ENCODE measurements at regions not wholly inside any gene's neighbourhood (a gene's known extent, or its start where the extent isn't known, plus 50 kb on each side); places are given as distances from the start of the nearest gene placed in this dataset.

- H4K20me1 ChIP-seq (ENCODE audit: insufficient read depth, low read length), result no peaks in the 10 kb centered on the region
- TF ChIP-seq EZH2 (IDR thresholded peaks at IDR 0.05; ENCODE audit: borderline replicate concordance, low read length), result no peak
- no peak for TF ChIP-seq CTCF (IDR thresholded peaks at IDR 0.05; ENCODE audit: low read length)
- no peak overlapping the region for H3K4me2 ChIP-seq (ENCODE audit: low read length)
- H3K27me3 ChIP-seq (ENCODE audit: insufficient read depth, low read length), result no peaks in the 10 kb centered on the region
- H3K4me3 ChIP-seq (ENCODE audit: low read depth, low read length, poor library complexity, severe bottlenecking), result no peak overlapping the region
- H3F3A ChIP-seq (ENCODE audit: insufficient read depth, low read length), result no peaks in the 10 kb centered on the region
- no peak overlapping the region for H3K27ac ChIP-seq (ENCODE audit: low read depth, low read length, poor library complexity, severe bottlenecking)
- H3K79me2 ChIP-seq (ENCODE audit: insufficient read depth, low read length), result no peaks in the 10 kb centered on the region
- no peak overlapping the region for H3K9ac ChIP-seq (ENCODE audit: low read length)
- no peaks in the 10 kb centered on the region for H3K4me1 ChIP-seq (ENCODE audit: insufficient read depth, low read length, severe bottlenecking)
- no peaks in the 10 kb centered on the region for H3K9me3 ChIP-seq (ENCODE audit: low read length)
- H3K9me2 ChIP-seq (ENCODE audit: low read depth, low read length), result no peaks in the 10 kb centered on the region
- no peaks in the 10 kb centered on the region for H3K36me3 ChIP-seq (ENCODE audit: insufficient read depth, low read length)
- H2AFZ ChIP-seq (ENCODE audit: low read length), result no peak overlapping the region
Measured at GRCh38 chr10:10096898-10097297, 920.8 kb upstream of the CELF2 start.

GRCh38 chr10:10101106-10101505 is 916.6 kb upstream of the CELF2 start:
- Histone ChIP-seq H3K4me2 (ENCODE audit: low read length) (no peak overlapping the region), H3K4me3 (ENCODE audit: low read depth, low read length, poor library complexity, severe bottlenecking) (no peak overlapping the region), H3K9ac (ENCODE audit: low read length) (no peak overlapping the region), H3K9me3 (ENCODE audit: low read length) (no peaks in the 10 kb centered on the region), H3K36me3 (ENCODE audit: insufficient read depth, low read length) (no peaks in the 10 kb centered on the region), H2AFZ (ENCODE audit: low read length) (no peak overlapping the region), H3K27ac (ENCODE audit: low read depth, low read length, poor library complexity, severe bottlenecking) (no peak overlapping the region), H3K9me2 (ENCODE audit: low read depth, low read length) (no peaks in the 10 kb centered on the region), H3K79me2 (ENCODE audit: insufficient read depth, low read length) (no peaks in the 10 kb centered on the region), H3K4me1 (ENCODE audit: insufficient read depth, low read length, severe bottlenecking) (no peaks in the 10 kb centered on the region), H3K27me3 (ENCODE audit: insufficient read depth, low read length) (no peaks in the 10 kb centered on the region), H3F3A (ENCODE audit: insufficient read depth, low read length) (no peaks in the 10 kb centered on the region), H4K20me1 (ENCODE audit: insufficient read depth, low read length) (no peaks in the 10 kb centered on the region)
- TF ChIP-seq EZH2 (IDR thresholded peaks at IDR 0.05; ENCODE audit: borderline replicate concordance, low read length) (no peak), CTCF (IDR thresholded peaks at IDR 0.05; ENCODE audit: low read length) (no peak)

GRCh38 chr10:10110844-10111490 is 906.7 kb upstream of the CELF2 start:
- Histone ChIP-seq H3K36me3 (ENCODE audit: insufficient read depth, low read length) (no peaks in the 10 kb centered on the region), H3K9me2 (ENCODE audit: low read depth, low read length) (no peaks in the 10 kb centered on the region)

More at GRCh38 chr10:10110844-10111490, 906.7 kb upstream of the CELF2 start:
- no peaks in the 10 kb centered on the region for H4K20me1 ChIP-seq (ENCODE audit: insufficient read depth, low read length)
- no peaks in the 10 kb centered on the region for H3K27me3 ChIP-seq (ENCODE audit: insufficient read depth, low read length)
- no peaks in the 10 kb centered on the region for H3K4me1 ChIP-seq (ENCODE audit: insufficient read depth, low read length, severe bottlenecking)
- H3K4me3 ChIP-seq (ENCODE audit: low read depth, low read length, poor library complexity, severe bottlenecking), result no peak overlapping the region
- H3F3A ChIP-seq (ENCODE audit: insufficient read depth, low read length), result no peaks in the 10 kb centered on the region
- no peak overlapping the region for H2AFZ ChIP-seq (ENCODE audit: low read length)
- H3K79me2 ChIP-seq (ENCODE audit: insufficient read depth, low read length), result no peaks in the 10 kb centered on the region
- no peak overlapping the region for H3K4me2 ChIP-seq (ENCODE audit: low read length)
- no peaks in the 10 kb centered on the region for H3K9me3 ChIP-seq (ENCODE audit: low read length)
- no peak overlapping the region for H3K9ac ChIP-seq (ENCODE audit: low read length)
- H3K27ac ChIP-seq (ENCODE audit: low read depth, low read length, poor library complexity, severe bottlenecking), result no peak overlapping the region
- TF ChIP-seq EZH2 (IDR thresholded peaks at IDR 0.05; ENCODE audit: borderline replicate concordance, low read length), result no peak
- no peak for TF ChIP-seq CTCF (IDR thresholded peaks at IDR 0.05; ENCODE audit: low read length)
